22Rv1 (cell line): ENCODE measurements at regions not wholly inside any gene's neighbourhood (a gene's known extent, or its start where the extent isn't known, plus 50 kb on each side); places are given as distances from the start of the nearest gene placed in this dataset.

Source experiments
- ZFX ChIP-seq: fragments of 450-650 bp; IDR thresholded peaks from 2 replicates; pipeline ENCODE4 v1.6.1; 2017; ENCODE audit warnings: antibody characterized with exemption, borderline replicate concordance
- TF ChIP-seq, protein P1 (sequence below): fragments of 450-650 bp; IDR thresholded peaks from 2 replicates; pipeline ENCODE4 v1.5.1; 2017; ENCODE audit warnings: mild to moderate bottlenecking

DNA sequence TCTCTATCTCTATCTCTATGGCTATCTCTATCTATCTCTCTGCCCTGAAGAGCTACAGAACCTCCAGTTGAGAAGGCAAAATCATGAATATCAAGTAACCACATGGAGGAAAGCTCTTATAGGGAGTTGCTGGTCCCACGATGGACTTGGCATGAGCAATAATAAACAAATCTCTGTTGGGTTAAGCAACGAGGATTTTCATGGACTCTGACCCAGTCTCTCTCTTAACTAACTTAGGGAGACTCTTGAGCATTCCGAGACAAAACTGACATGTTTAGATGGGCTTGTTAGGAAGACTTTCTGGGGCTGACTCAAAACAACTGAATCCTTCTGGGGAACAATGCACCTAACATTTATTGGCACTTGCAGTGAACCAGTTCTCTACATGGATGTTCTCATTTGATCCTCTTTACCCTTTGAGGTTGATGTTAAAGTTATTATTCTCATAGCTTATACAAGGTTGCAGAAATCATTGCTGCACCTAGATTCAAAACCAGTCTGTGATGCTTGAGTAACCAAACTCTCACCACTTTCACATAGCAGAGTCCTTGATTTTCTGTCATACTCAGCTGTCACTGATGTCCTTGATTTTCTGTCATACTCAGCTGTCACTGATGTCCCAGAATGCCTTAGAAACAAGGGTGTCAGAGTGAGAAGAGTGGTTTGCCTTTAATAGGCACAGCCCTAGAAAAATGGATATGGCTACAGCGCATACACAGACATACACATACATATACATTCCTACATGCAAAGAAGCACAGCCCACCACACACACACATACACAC lies 354.6 kb upstream of the MAF start:
- TF ChIP-seq, protein P1, sequence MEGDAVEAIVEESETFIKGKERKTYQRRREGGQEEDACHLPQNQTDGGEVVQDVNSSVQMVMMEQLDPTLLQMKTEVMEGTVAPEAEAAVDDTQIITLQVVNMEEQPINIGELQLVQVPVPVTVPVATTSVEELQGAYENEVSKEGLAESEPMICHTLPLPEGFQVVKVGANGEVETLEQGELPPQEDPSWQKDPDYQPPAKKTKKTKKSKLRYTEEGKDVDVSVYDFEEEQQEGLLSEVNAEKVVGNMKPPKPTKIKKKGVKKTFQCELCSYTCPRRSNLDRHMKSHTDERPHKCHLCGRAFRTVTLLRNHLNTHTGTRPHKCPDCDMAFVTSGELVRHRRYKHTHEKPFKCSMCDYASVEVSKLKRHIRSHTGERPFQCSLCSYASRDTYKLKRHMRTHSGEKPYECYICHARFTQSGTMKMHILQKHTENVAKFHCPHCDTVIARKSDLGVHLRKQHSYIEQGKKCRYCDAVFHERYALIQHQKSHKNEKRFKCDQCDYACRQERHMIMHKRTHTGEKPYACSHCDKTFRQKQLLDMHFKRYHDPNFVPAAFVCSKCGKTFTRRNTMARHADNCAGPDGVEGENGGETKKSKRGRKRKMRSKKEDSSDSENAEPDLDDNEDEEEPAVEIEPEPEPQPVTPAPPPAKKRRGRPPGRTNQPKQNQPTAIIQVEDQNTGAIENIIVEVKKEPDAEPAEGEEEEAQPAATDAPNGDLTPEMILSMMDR, result no peak
- TF ChIP-seq ZFX, result no peak
